GM23248 (cell line): ENCODE measurements at regions not wholly inside any gene's neighbourhood (a gene's known extent, or its start where the extent isn't known, plus 50 kb on each side); places are given as distances from the start of the nearest gene placed in this dataset.

Experiments used
- EZH2 ChIP-seq: fragments of 200-600 bp; sonication (generic); IDR thresholded peaks from 2 replicates; pipeline ENCODE4 v1.6.1; 2018; ENCODE audit warnings: antibody characterized with exemption, mild to moderate bottlenecking; ENCODE audit not compliant: insufficient read depth, poor library complexity, severe bottlenecking
- EZH2phosphoT487 ChIP-seq: fragments of 200-600 bp; sonication (generic); IDR thresholded peaks from 2 replicates; pipeline ENCODE4 v1.6.1; 2018; ENCODE audit warnings: antibody characterized with exemption, moderate library complexity, mild to moderate bottlenecking, low read depth; ENCODE audit not compliant: insufficient read depth

- TF ChIP-seq EZH2 (no peak), EZH2phosphoT487 (no peak)
Measured at GRCh38 chrX:119996069-119996468, 52.5 kb upstream of the NKAP start.
